Esophagus muscularis mucosa (tissue), 4 donors: ENCODE measurements at regions not wholly inside any gene's neighbourhood (a gene's known extent, or its start where the extent isn't known, plus 50 kb on each side); places are given as distances from the start of the nearest gene placed in this dataset.

Experiments
- DNase-seq: peaks from one replicate; pipeline ENCODE4 v3.0.0-alpha.2; 2017; ENCODE audit errors: extremely low spot score
- H3K27ac ChIP-seq, 4 donors: fragments of 200-600 bp; sonication (generic); replicated peaks in 1 of 4; 1 replicate in 3 of 4; 2 replicates in 1 of 4; pipeline ENCODE4 v1.5.1; 2016 to 2019; ENCODE audit warnings: mild to moderate bottlenecking in 1 of 4
- H3K27me3 ChIP-seq, 4 donors: fragments of 200-600 bp; sonication (generic); one replicate each; pipeline versions ENCODE4 v1.5.1 to v1.6.0; 2016 to 2019
- H3K36me3 ChIP-seq, 4 donors: fragments of 200-600 bp; sonication (generic); one replicate each; pipeline ENCODE4 v1.5.1; 2016 to 2019
- H3K4me1 ChIP-seq, 4 donors: fragments of 200-600 bp; sonication (generic); one replicate each; pipeline ENCODE4 v1.5.1; 2016 to 2019
- H3K4me3 ChIP-seq, 4 donors: fragments of 200-600 bp; sonication (generic); 1 replicate in 2 of 4; 2 replicates in 2 of 4; pipeline ENCODE4 v1.5.1; 2016 to 2019; ENCODE audit warnings: mild to moderate bottlenecking in 4 of 4, moderate library complexity in 1 of 4
- H3K9me3 ChIP-seq, 4 donors: fragments of 200-600 bp; sonication (generic); 1 replicate in 3 of 4; 2 replicates in 1 of 4; pipeline ENCODE4 v1.5.1; 2016 to 2019
- EP300 ChIP-seq: sonication (generic); formaldehyde crosslinking; IDR thresholded peaks from one replicate; pipeline ENCODE4 v1.6.1; 2017; ENCODE audit warnings: antibody characterized with exemption
- POLR2A ChIP-seq: fragments of 450-650 bp; IDR thresholded peaks from one replicate; pipeline ENCODE4 v1.6.1; 2017; ENCODE audit warnings: antibody characterized with exemption, moderate library complexity, mild to moderate bottlenecking, low read depth
- POLR2AphosphoS5 ChIP-seq, 2 donors: sonication (generic); formaldehyde crosslinking; IDR thresholded peaks; one replicate each; pipeline ENCODE4 v1.6.1; 2017; ENCODE audit warnings: antibody characterized with exemption in 2 of 2
- WGBS: methylation state at CpG from one replicate; pipeline ENCODE4 v1.1.5; 2018; 5-methylcytosine and 5-hydroxymethylcytosine counted together
- intact Hi-C: fragments of 100-400 bp; cut with DNase I; formaldehyde crosslinking; loops from one replicate; pipeline ENCODE4 v1.15.1; 2023
- TF ChIP-seq, protein P1 (sequence below), 3 experiments: fragments of 200-600 bp in 2 of 3; fragments of 450-650 bp in 1 of 3; sonication (generic) in 2 of 3; IDR thresholded peaks; one replicate each; pipeline ENCODE4 v1.5.1; 2017 to 2019; ENCODE audit warnings: antibody characterized with exemption in 3 of 3, mild to moderate bottlenecking in 2 of 3, moderate library complexity in 1 of 3

DNA sequence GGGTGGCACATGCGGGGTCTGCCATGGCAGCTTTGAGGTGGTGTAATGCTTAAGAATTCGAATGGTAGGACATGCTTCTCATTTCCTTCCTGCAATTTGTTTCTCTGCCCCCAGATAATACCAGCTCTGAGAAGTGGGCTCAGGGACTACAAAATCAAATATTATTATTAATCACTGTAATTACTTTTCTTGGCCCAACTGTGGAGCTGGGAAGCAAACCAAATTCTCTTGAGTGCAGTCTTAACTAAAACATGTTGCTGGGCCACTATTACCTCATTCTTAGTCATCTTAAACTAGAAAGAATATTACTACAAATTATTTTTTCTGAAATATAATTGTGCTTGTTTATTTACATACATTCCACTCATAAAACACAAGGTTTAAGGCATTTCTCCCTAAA lies 566.7 kb upstream of the NRP1 start:
- TF ChIP-seq EP300, result no peak
- no peak overlapping the region for H3K4me3 ChIP-seq
- intact Hi-C loops, result no loop called here
- peak overlapping the region; percentile 52 to 56 (median 54) for H3K27ac ChIP-seq
- peaks cover 6 to 29% (median 28%) of the 10 kb centered on the region in 4 donors for H3K4me1 ChIP-seq
- no peak for DNase-seq
- H3K36me3 ChIP-seq, result no peaks in the 10 kb centered on the region
- H3K27me3 ChIP-seq, result no peaks in the 10 kb centered on the region
- no peaks in the 10 kb centered on the region for H3K9me3 ChIP-seq
- 52% methylated on average over 2 of the region's 2 CpGs for WGBS

DNA sequence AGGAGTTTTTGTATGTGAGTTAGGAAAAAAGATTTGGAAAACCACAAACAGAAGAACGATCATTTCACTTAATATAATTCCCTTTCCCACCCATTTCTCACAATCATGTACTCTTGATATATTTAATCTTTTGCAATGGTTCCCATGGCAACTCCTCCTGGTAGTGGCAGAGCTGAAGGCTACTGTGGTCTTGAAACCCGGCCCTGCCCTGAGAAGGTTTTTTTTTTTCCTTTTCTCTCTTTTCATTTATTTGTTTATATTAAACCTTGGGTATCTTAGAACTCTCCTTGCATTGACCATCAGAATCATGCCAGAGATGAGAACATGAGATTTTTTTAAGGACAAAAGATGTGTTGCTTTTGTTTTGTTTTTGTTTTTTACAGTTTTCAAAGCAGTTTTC lies 566.1 kb upstream of the NRP1 start:
- no peaks in the 10 kb centered on the region for H3K9me3 ChIP-seq
- TF ChIP-seq POLR2AphosphoS5 (IDR thresholded peaks at IDR 0.05) (no peak), POLR2A (no peak), EP300 (no peak)
- TF ChIP-seq, protein P1, sequence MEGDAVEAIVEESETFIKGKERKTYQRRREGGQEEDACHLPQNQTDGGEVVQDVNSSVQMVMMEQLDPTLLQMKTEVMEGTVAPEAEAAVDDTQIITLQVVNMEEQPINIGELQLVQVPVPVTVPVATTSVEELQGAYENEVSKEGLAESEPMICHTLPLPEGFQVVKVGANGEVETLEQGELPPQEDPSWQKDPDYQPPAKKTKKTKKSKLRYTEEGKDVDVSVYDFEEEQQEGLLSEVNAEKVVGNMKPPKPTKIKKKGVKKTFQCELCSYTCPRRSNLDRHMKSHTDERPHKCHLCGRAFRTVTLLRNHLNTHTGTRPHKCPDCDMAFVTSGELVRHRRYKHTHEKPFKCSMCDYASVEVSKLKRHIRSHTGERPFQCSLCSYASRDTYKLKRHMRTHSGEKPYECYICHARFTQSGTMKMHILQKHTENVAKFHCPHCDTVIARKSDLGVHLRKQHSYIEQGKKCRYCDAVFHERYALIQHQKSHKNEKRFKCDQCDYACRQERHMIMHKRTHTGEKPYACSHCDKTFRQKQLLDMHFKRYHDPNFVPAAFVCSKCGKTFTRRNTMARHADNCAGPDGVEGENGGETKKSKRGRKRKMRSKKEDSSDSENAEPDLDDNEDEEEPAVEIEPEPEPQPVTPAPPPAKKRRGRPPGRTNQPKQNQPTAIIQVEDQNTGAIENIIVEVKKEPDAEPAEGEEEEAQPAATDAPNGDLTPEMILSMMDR (IDR thresholded peaks at IDR 0.05), result no peak
- WGBS, result 50% methylated on average over 2 of the region's 2 CpGs
- no peaks in the 10 kb centered on the region for H3K27me3 ChIP-seq
- peaks cover 6 to 29% (median 28%) of the 10 kb centered on the region in 4 donors for H3K4me1 ChIP-seq
- no peaks in the 10 kb centered on the region for H3K36me3 ChIP-seq
- peak overlapping the region; percentile 52 to 56 (median 54) for H3K27ac ChIP-seq
- no peak for DNase-seq
- H3K4me3 ChIP-seq, result no peak overlapping the region
- intact Hi-C loops, result no loop called here

DNA sequence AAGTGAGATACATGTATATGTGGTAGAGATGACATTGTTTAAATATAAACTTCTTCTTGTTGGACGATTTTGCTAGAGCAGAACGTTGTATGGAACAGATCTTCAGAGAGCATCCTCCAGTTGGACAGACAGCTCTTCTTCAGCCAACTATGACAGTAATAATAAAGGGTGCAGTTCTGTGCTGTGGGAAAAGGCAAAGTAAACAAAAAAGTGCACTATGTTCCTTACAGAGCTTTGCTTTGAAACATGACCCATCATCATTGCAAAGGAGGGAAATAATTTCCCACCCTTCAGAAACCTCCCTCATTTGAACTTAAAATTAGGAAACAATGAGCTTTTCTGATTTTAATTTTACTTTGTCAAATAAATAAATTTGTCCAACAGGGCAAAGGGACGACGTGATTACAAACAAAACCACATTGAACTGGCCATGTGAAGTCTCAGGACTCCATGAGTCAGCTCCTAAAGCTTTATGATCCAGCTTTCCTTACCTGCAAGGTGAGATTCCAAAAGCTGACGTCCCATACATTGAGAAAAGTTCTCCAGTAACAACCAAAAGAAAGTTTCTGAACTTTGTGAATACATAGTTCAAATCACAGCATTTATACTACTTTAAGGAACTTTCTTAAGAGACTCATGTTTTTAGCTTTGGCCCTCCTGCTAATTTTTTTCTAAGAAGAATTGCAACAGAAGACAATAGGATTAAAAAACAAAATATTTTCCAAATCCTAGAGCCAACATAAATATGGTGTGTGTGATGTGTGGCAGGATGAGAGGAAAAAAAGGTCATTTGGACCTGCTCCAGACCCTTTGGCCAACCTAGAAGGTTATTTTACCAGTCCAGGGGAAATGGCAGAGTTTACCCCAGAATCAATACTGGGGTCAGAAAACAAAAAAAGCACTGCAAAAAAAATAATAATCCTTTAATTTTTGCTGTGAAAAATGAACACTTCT lies 565.4 kb upstream of the NRP1 start:
- TF ChIP-seq EP300 (no peak), POLR2AphosphoS5 (IDR thresholded peaks at IDR 0.05) (no peak), POLR2A (no peak)
- TF ChIP-seq, protein P1 (IDR thresholded peaks at IDR 0.05), result no peak
- Histone ChIP-seq H3K4me1 (peaks cover 6 to 29% (median 28%) of the 10 kb centered on the region in 4 donors), H3K9me3 (no peaks in the 10 kb centered on the region), H3K4me3 (no peak overlapping the region), H3K27ac (peak overlapping the region; percentile 35 to 56 (median 52)), H3K27me3 (no peaks in the 10 kb centered on the region), H3K36me3 (no peaks in the 10 kb centered on the region)
- DNase-seq, result no peak
- 74% methylated on average over 5 of the region's 5 CpGs for WGBS
- intact Hi-C loops, result no loop called here

DNA sequence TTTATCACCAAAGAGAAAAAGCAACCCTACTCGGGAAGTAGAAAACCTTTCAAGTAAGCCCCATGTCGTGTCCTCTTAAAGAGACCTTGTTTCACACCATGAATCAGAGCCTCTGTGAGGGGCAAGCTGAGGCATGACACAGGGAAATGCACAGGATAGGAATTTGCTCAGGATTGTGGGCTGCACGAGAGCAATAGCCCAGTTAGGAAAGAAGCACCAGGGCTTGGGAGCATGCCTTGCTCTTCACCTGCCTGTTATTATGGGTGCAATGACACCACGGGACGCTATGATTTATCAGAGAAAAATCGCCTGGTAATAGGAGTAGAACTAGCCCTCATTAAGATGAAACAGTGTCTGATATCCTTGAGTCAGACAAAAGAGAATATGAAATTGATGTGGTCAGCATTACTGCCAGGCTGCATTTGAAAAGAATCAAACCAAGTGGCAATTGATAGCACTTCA lies 562.9 kb upstream of the NRP1 start:
- intact Hi-C loops, result no loop called here
- no peak overlapping the region for H3K4me3 ChIP-seq
- H3K27me3 ChIP-seq, result no peaks in the 10 kb centered on the region
- TF ChIP-seq, protein P1 (IDR thresholded peaks at IDR 0.05), result no peak
- no peak for TF ChIP-seq EP300
- TF ChIP-seq POLR2A, result no peak
- no peak for TF ChIP-seq POLR2AphosphoS5 (IDR thresholded peaks at IDR 0.05)
- no peaks in the 10 kb centered on the region for H3K36me3 ChIP-seq
- WGBS, result 61% methylated on average over 6 of the region's 6 CpGs
- H3K27ac ChIP-seq, result no peak overlapping the region
- no peak for DNase-seq
- no peaks in the 10 kb centered on the region for H3K9me3 ChIP-seq
- peaks cover 6 to 29% (median 28%) of the 10 kb centered on the region in 4 donors for H3K4me1 ChIP-seq

DNA sequence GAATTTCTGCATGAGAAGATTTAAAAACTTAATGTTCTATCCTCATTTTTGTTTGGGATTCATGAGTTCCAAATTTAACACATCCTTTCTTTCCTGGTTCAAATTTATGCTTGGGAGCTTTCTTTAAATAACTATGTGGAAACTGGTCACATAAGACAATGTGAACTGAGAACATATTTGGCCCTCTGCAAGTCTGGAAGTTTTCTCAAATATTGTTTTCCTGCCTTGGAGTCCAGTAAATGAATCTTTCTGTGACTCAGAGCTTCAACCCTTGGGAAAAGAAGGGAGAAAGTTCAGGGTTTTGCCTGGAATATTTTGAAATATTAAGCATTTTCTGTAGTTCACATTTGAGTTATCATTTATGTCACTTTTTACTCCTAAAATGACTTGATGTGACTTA lies 559.0 kb upstream of the NRP1 start:
- no peaks in the 10 kb centered on the region for H3K36me3 ChIP-seq
- no peaks in the 10 kb centered on the region for H3K9me3 ChIP-seq
- H3K27ac ChIP-seq, result no peak overlapping the region
- no peak for TF ChIP-seq POLR2A
- no peak for TF ChIP-seq POLR2AphosphoS5 (IDR thresholded peaks at IDR 0.05)
- TF ChIP-seq, protein P1 (IDR thresholded peaks at IDR 0.05), result no peak
- no peak for TF ChIP-seq EP300
- DNase-seq, result no peak
- H3K27me3 ChIP-seq, result no peaks in the 10 kb centered on the region
- no peaks in the 10 kb centered on the region for H3K4me1 ChIP-seq
- H3K4me3 ChIP-seq, result no peak overlapping the region
- intact Hi-C loops, result no loop called here
